ENCODE measurements at regions not wholly inside any gene's neighbourhood (a gene's known extent, or its start where the extent isn't known, plus 50 kb on each side); places are given as distances from the start of the nearest gene placed in this dataset.

GRCh38 chr21:36582271-36582670 lies 102.3 kb upstream of the CLDN14 start:
- TF ChIP-seq EZH2 (IDR thresholded peaks at IDR 0.05; ENCODE audit: low read length), result no peak
- TF ChIP-seq CTCF (optimal IDR thresholded peaks at IDR 0.05 in 1 of 3, IDR thresholded peaks at IDR 0.05 in 1 of 3, conservative IDR thresholded peaks at IDR 0.05 in 1 of 3; ENCODE audit: extremely low read depth in 1 of 3, insufficient read depth in 2 of 3, low read length in 3 of 3), result no peak

Data from keratinocyte (primary cell).